CD4-positive, alpha-beta memory T cell (primary cell): ENCODE measurements at regions not wholly inside any gene's neighbourhood (a gene's known extent, or its start where the extent isn't known, plus 50 kb on each side); places are given as distances from the start of the nearest gene placed in this dataset.
"Not testable (repeated sequence)": the region's sequence is repeated elsewhere in the genome, so short reads cannot be mapped to it uniquely, and the experiment has no call there.

Experiments used
- CTCF ChIA-PET: fragments of 350-600 bp; sonication (Branson Sonifier 250); formaldehyde crosslinking; loops from one replicate; lab custom pipeline; 2021; ENCODE audit warnings: inconsistent platforms; ENCODE audit not compliant: partially characterized antibody; lab: Charles Lee
- POLR2A ChIA-PET: fragments of 350-600 bp; sonication (Branson Sonifier 250); formaldehyde crosslinking; loops from one replicate; lab custom pipeline; 2021; ENCODE audit not compliant: partially characterized antibody; lab: Charles Lee
- DNase-seq, 5 donors: peaks; one replicate each; pipeline versions ENCODE4 v3.0.0 to v3.0.0-alpha.2; 2020 to 2022; ENCODE audit warnings: mixed read lengths in 1 of 5
- H3K27ac ChIP-seq: one replicate; pipeline ENCODE4 v1.7.0; 2013; ENCODE audit warnings: low read depth, low read length
- H3K27me3 ChIP-seq: 2 replicates; pipeline ENCODE4 v1.7.0; 2013; ENCODE audit warnings: mild to moderate bottlenecking, low read length, moderate library complexity; ENCODE audit not compliant: insufficient read depth
- H3K36me3 ChIP-seq: 2 replicates; pipeline ENCODE4 v1.7.0; 2013; ENCODE audit warnings: mild to moderate bottlenecking, low read length, moderate library complexity; ENCODE audit not compliant: insufficient read depth
- H3K4me1 ChIP-seq: 2 replicates; pipeline ENCODE4 v1.7.0; 2013; ENCODE audit warnings: mild to moderate bottlenecking, low read length, moderate library complexity; ENCODE audit not compliant: insufficient read depth
- H3K4me3 ChIP-seq, 2 donors: one replicate each; pipeline ENCODE4 v1.7.0; 2013; ENCODE audit warnings: low read length in 2 of 2, mild to moderate bottlenecking in 1 of 2
- H3K9me3 ChIP-seq, 2 donors: one replicate each; pipeline ENCODE4 v1.7.0; 2013; ENCODE audit warnings: low read length in 2 of 2, control low read depth in 1 of 2; ENCODE audit not compliant: control insufficient read depth in 1 of 2
- H3K27ac Mint-ChIP-seq, 7 donors: one replicate each; pipeline ENCODE4 v1.8.0; 2020 to 2021; ENCODE audit warnings: mixed read lengths in 7 of 7, mild to moderate bottlenecking in 6 of 7, inconsistent platforms in 3 of 7, moderate library complexity in 3 of 7
- H3K27me3 Mint-ChIP-seq, 2 donors: one replicate each; pipeline ENCODE4 v1.8.0; 2020 to 2021; ENCODE audit warnings: mixed read lengths in 2 of 2
- H3K36me3 Mint-ChIP-seq, 2 donors: one replicate each; pipeline ENCODE4 v1.8.0; 2020 to 2021; ENCODE audit warnings: mixed read lengths in 2 of 2, inconsistent platforms in 1 of 2, mild to moderate bottlenecking in 1 of 2
- H3K4me1 Mint-ChIP-seq, 4 donors: one replicate each; pipeline ENCODE4 v1.8.0; 2020 to 2021; ENCODE audit warnings: mixed read lengths in 4 of 4, mild to moderate bottlenecking in 1 of 4
- H3K4me3 Mint-ChIP-seq, 8 donors: one replicate each; pipeline ENCODE4 v1.8.0; 2020 to 2021; ENCODE audit warnings: mixed read lengths in 8 of 8, mild to moderate bottlenecking in 7 of 8, moderate library complexity in 6 of 8, inconsistent platforms in 3 of 8
- H3K9me3 Mint-ChIP-seq, 8 donors: one replicate each; pipeline ENCODE4 v1.8.0; 2020 to 2021; ENCODE audit warnings: mixed read lengths in 8 of 8, mild to moderate bottlenecking in 5 of 8, inconsistent platforms in 3 of 8, moderate library complexity in 1 of 8
- intact Hi-C: fragments of 100-400 bp; cut with micrococcal nuclease; formaldehyde crosslinking; loops from one replicate; pipeline ENCODE4 v1.15.1; 2023

GRCh38 chr10:34940436-34940835, 125.3 kb upstream of the PARD3 start:
- Mint-ChIP-seq H3K27ac (no peak overlapping the region), H3K27me3 (peaks cover 5 to 7% of the 10 kb centered on the region in 2 donors), H3K4me3 (no peak overlapping the region), H3K9me3 (peaks cover 0 to 7% (median 0%) of the 10 kb centered on the region in 8 donors), H3K4me1 (no peaks in the 10 kb centered on the region), H3K36me3 (no peaks in the 10 kb centered on the region)
- no peak for DNase-seq
- Histone ChIP-seq H3K27ac (no peak overlapping the region), H3K27me3 (no peaks in the 10 kb centered on the region), H3K4me3 (no peak overlapping the region), H3K4me1 (no peaks in the 10 kb centered on the region), H3K36me3 (no peaks in the 10 kb centered on the region), H3K9me3 (no peaks in the 10 kb centered on the region)
- intact Hi-C loops = no loop called here
- ChIA-PET POLR2A (no interaction called here), CTCF (no interaction called here)

- Histone ChIP-seq H3K4me1 (no peaks in the 10 kb centered on the region), H3K9me3 (no peaks in the 10 kb centered on the region), H3K4me3 (no peak overlapping the region), H3K36me3 (no peaks in the 10 kb centered on the region), H3K27ac (no peak overlapping the region), H3K27me3 (no peaks in the 10 kb centered on the region)
- no peak overlapping the region for H3K4me3 Mint-ChIP-seq
- intact Hi-C loops = no loop called here
- no peaks in the 10 kb centered on the region for H3K4me1 Mint-ChIP-seq
- ChIA-PET CTCF (no interaction called here), POLR2A (no interaction called here)
- peaks cover 0 to 5% (median 0%) of the 10 kb centered on the region in 8 donors for H3K9me3 Mint-ChIP-seq
- no peak for DNase-seq
- no peaks in the 10 kb centered on the region for H3K36me3 Mint-ChIP-seq
- peaks cover 4 to 5% of the 10 kb centered on the region in 2 donors for H3K27me3 Mint-ChIP-seq
- H3K27ac Mint-ChIP-seq = no peak overlapping the region
Measured at GRCh38 chr10:34938399-34938670, 123.2 kb upstream of the PARD3 start.

DNA sequence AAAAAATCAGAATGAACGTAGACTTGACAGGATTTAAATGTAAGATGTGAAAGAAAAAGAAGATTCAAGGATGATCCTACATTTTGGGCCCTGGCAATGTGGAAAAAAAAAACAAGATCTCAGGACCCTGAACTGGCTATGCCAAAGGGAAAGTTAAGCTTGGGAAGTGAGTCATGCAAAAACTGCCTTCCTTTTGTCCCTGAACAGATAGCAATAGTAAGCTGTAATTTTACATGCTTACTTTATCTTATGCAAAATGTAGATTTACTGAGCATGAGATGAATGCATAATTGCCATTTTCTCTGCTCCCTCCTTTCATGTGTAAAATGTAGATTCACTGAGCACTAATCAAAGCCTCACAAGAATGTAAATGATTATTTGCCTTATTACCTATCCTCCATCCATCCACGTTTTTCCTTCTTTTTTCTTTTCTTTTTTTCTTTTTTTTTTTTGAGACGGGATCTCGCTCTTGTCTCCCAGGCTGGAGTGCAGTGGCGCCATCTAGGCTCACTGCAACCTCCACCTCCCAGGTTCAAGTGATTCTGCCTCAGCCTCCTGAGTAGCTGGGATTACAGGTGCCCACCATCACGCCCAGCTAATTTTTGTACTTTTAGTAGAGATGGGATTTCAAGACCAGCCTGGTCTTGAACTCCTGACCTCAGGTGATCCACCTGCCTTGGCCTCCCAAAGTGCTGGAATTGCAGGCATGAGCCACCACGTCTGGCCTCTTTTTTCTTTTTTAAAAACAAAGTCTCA, 122.7 kb upstream of the PARD3 start:
- DNase-seq, CTCF ChIA-PET, H3K27me3 Mint-ChIP-seq: not testable (repeated sequence)

GRCh38 chr10:34936061-34936460, 121.0 kb upstream of the PARD3 start:
- no peak for DNase-seq
- intact Hi-C loops = no loop called here
- peaks cover 0 to 2% (median 0%) of the 10 kb centered on the region in 8 donors for H3K9me3 Mint-ChIP-seq
- Histone ChIP-seq H3K4me3 (no peak overlapping the region), H3K27ac (no peak overlapping the region), H3K4me1 (no peaks in the 10 kb centered on the region), H3K27me3 (no peaks in the 10 kb centered on the region), H3K9me3 (no peaks in the 10 kb centered on the region), H3K36me3 (no peaks in the 10 kb centered on the region)
- ChIA-PET CTCF (no interaction called here), POLR2A (no interaction called here)
- H3K4me1 Mint-ChIP-seq = no peaks in the 10 kb centered on the region
- peaks cover 4 to 8% of the 10 kb centered on the region in 2 donors for H3K27me3 Mint-ChIP-seq
- H3K27ac Mint-ChIP-seq = no peak overlapping the region
- H3K36me3 Mint-ChIP-seq = no peaks in the 10 kb centered on the region
- no peak overlapping the region for H3K4me3 Mint-ChIP-seq

More for the DNA sequence above, 122.7 kb upstream of the PARD3 start:
- H3K36me3 ChIP-seq, H3K36me3 Mint-ChIP-seq, H3K9me3 ChIP-seq, H3K4me1 ChIP-seq, H3K27ac ChIP-seq, H3K4me3 Mint-ChIP-seq, intact Hi-C loops, H3K27ac Mint-ChIP-seq, H3K4me1 Mint-ChIP-seq, H3K27me3 ChIP-seq, H3K9me3 Mint-ChIP-seq, H3K4me3 ChIP-seq, POLR2A ChIA-PET: not testable (repeated sequence)

DNA sequence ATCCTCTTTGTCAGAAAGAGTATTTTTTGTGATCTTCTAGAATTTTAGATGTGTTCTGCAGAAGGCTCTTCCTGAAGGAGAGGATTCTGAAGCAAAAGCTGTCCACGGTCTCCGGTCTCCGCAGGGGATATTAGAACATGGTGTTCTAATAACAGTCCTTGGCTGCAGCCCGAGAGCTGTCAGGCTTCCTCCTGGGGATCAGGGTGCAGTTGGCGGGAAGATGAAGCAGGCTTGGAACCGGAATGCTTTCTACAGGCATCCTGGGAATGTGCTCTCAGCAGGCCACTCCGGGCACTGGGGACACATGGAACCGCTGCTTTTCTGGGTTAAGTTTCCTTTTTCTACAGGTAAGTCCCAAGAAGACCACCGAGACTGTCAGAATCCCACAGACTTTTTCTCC, 118.6 kb upstream of the PARD3 start:
- Histone ChIP-seq H3K9me3 (no peaks in the 10 kb centered on the region), H3K4me1 (no peaks in the 10 kb centered on the region), H3K36me3 (no peaks in the 10 kb centered on the region), H3K27me3 (no peaks in the 10 kb centered on the region), H3K27ac (no peak overlapping the region), H3K4me3 (no peak overlapping the region)
- Mint-ChIP-seq H3K36me3 (no peaks in the 10 kb centered on the region), H3K4me3 (no peak overlapping the region), H3K27ac (no peak overlapping the region), H3K27me3 (peaks cover 0 to 6% of the 10 kb centered on the region in 2 donors), H3K4me1 (no peaks in the 10 kb centered on the region), H3K9me3 (no peaks in the 10 kb centered on the region)
- ChIA-PET CTCF (no interaction called here), POLR2A (no interaction called here)
- DNase-seq = no peak
- intact Hi-C loops = no loop called here

- H3K36me3 ChIP-seq = no peaks in the 10 kb centered on the region
- Mint-ChIP-seq H3K9me3 (peaks cover 0 to 3% (median 0%) of the 10 kb centered on the region in 8 donors), H3K27me3 (peaks cover 0 to 6% of the 10 kb centered on the region in 2 donors), H3K4me3 (no peak overlapping the region), H3K27ac (no peak overlapping the region), H3K36me3 (no peaks in the 10 kb centered on the region), H3K4me1 (no peaks in the 10 kb centered on the region)
- no peaks in the 10 kb centered on the region for H3K9me3 ChIP-seq
- CTCF ChIA-PET = no interaction called here
- no peak for DNase-seq
- intact Hi-C loops = no loop called here
- no peaks in the 10 kb centered on the region for H3K4me1 ChIP-seq
- H3K4me3 ChIP-seq = no peak overlapping the region
- POLR2A ChIA-PET = no interaction called here
- no peak overlapping the region for H3K27ac ChIP-seq
- no peaks in the 10 kb centered on the region for H3K27me3 ChIP-seq
Measured at GRCh38 chr10:34932235-34932634, 117.1 kb upstream of the PARD3 start.

- Mint-ChIP-seq H3K36me3 (no peaks in the 10 kb centered on the region), H3K4me1 (no peaks in the 10 kb centered on the region), H3K4me3 (no peak overlapping the region), H3K27ac (no peak overlapping the region), H3K9me3 (peaks cover 0 to 3% (median 0%) of the 10 kb centered on the region in 8 donors), H3K27me3 (peaks cover 0 to 6% of the 10 kb centered on the region in 2 donors)
- no peaks in the 10 kb centered on the region for H3K9me3 ChIP-seq
- H3K4me3 ChIP-seq = no peak overlapping the region
- no peak overlapping the region for H3K27ac ChIP-seq
- ChIA-PET CTCF (no interaction called here), POLR2A (no interaction called here)
- no peaks in the 10 kb centered on the region for H3K36me3 ChIP-seq
- H3K27me3 ChIP-seq = no peaks in the 10 kb centered on the region
- intact Hi-C loops = no loop called here
- H3K4me1 ChIP-seq = no peaks in the 10 kb centered on the region
- DNase-seq = no peak
Measured at GRCh38 chr10:34931216-34931615, 116.1 kb upstream of the PARD3 start.

DNA sequence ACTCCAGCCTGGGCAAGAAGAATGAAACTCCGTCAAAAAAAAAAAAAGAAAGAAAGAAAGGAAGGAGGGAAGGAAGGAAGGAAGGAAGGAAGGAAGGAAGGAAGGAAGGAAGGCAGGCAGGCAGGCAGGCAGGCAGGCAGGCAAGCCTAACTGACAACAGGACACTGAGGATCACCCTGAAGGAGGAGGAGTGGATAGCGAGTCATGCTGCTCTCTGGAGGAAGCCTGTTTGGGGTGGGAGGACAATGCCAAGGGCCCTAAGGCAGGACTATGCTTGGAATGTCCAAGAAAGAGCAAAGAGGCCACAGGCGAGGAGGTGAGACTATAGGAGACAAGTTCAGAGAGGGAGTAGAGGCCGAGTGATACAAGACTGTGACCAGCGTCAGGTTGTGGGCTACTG, 107.0 kb upstream of the PARD3 start:
- H3K36me3 Mint-ChIP-seq = no peaks in the 10 kb centered on the region
- no peak for DNase-seq

More for the DNA sequence above, 107.0 kb upstream of the PARD3 start:
- Histone ChIP-seq H3K9me3 (no peaks in the 10 kb centered on the region), H3K27me3 (no peaks in the 10 kb centered on the region), H3K36me3 (no peaks in the 10 kb centered on the region), H3K4me1 (no peaks in the 10 kb centered on the region), H3K4me3 (no peak overlapping the region), H3K27ac (no peak overlapping the region)
- Mint-ChIP-seq H3K27me3 (peaks cover 7 to 8% of the 10 kb centered on the region in 2 donors), H3K27ac (no peak overlapping the region), H3K4me1 (no peaks in the 10 kb centered on the region), H3K4me3 (no peak overlapping the region), H3K9me3 (peaks cover 2 to 27% (median 18%) of the 10 kb centered on the region in 8 donors)
- POLR2A ChIA-PET = no interaction called here
- CTCF ChIA-PET = no interaction called here
- intact Hi-C loops = no loop called here
